GM12878 (cell line): ENCODE measurements at regions not wholly inside any gene's neighbourhood (a gene's known extent, or its start where the extent isn't known, plus 50 kb on each side); places are given as distances from the start of the nearest gene placed in this dataset.

Experiments used
- ATAC-seq: fragments of 200-7000 bp; cut with Tn5 transposase; 3 replicates; pipeline ENCODE4 v1.9.1; 2020; ENCODE audit warnings: mild to moderate bottlenecking, moderate library complexity
- BruUV-seq: library from RNA; stranded (reverse); fragments of 400-500 nt; replicated peaks from 2 replicates; lab custom pipeline; 2021; lab: Mats Ljungman, UMichigan
- CTCF ChIA-PET: fragments of 300-600 bp; sonication (Branson Sonifier 250); formaldehyde crosslinking; extraction: SDS; loops from one replicate; lab custom pipeline; 2021; ENCODE audit warnings: inconsistent platforms; lab: Yijun Ruan, JAX
- POLR2A ChIA-PET: fragments of 350-600 bp; formaldehyde crosslinking; extraction: SDS; loops from one replicate; lab custom pipeline; 2021; ENCODE audit warnings: inconsistent platforms; lab: Charles Lee
- RAD21 ChIA-PET: fragments of 300-600 bp; sonication (Branson Sonifier 250); formaldehyde crosslinking; loops from one replicate; lab custom pipeline; 2023; ENCODE audit warnings: antibody characterized with exemption; ENCODE audit not compliant: unreplicated experiment; lab: Charles Lee
- SMC1A ChIA-PET: fragments of 300-600 bp; sonication (Branson Sonifier 250); formaldehyde crosslinking; loops from one replicate; lab custom pipeline; 2023; ENCODE audit not compliant: unreplicated experiment, uncharacterized antibody; lab: Charles Lee
- DNase-seq: peaks from one replicate; pipeline ENCODE4 v3.0.0-alpha.2; 2011; ENCODE audit warnings: low read depth, low spot score
- FAIRE-seq: peaks from 3 replicates; lab custom pipeline; 2011; peaks lifted over from hg19 to GRCh38; lab: Jason Lieb, UNC
- H2AFZ ChIP-seq: 2 replicates; pipeline ENCODE4 v1.6.0; 2011; ENCODE audit warnings: low read depth, low read length, control low read depth; ENCODE audit not compliant: control insufficient read depth
- H3K27ac ChIP-seq: 2 replicates; pipeline ENCODE4 v1.5.1; 2011; ENCODE audit warnings: control low read depth; ENCODE audit not compliant: control insufficient read depth, insufficient read depth
- H3K27me3 ChIP-seq, 2 experiments: replicated peaks in 1 of 2; 2 replicates each; pipeline versions ENCODE4 v1.6.0 to v1.6.1; 2011; ENCODE audit warnings: low read length in 1 of 2; ENCODE audit not compliant: control insufficient read depth in 2 of 2, insufficient read depth in 2 of 2
- H3K36me3 ChIP-seq, 2 experiments: 2 replicates each; pipeline ENCODE4 v1.5.1; 2011; ENCODE audit warnings: low read length in 1 of 2; ENCODE audit not compliant: control insufficient read depth in 2 of 2, insufficient read depth in 2 of 2
- H3K4me1 ChIP-seq: 2 replicates; pipeline ENCODE4 v1.6.1; 2011; ENCODE audit warnings: mild to moderate bottlenecking, low read length, moderate library complexity, mixed read lengths; ENCODE audit not compliant: control insufficient read depth, insufficient read depth
- H3K4me2 ChIP-seq: 2 replicates; pipeline ENCODE4 v1.6.0; 2011; ENCODE audit warnings: control low read depth; ENCODE audit not compliant: control insufficient read depth, insufficient read depth
- H3K4me3 ChIP-seq: fragments of 200-600 bp; sonication (generic); 2 replicates; pipeline ENCODE4 v1.5.1; 2016
- H3K79me2 ChIP-seq: 2 replicates; pipeline ENCODE4 v1.6.0; 2011; ENCODE audit warnings: low read length; ENCODE audit not compliant: control insufficient read depth, insufficient read depth
- H3K9ac ChIP-seq: 2 replicates; pipeline ENCODE4 v1.8.0; 2011; ENCODE audit warnings: low read length, control low read depth, mixed read lengths; ENCODE audit not compliant: control insufficient read depth, insufficient read depth
- H3K9me3 ChIP-seq: replicated peaks from 3 replicates; pipeline ENCODE4 v1.5.1; 2011; ENCODE audit warnings: mild to moderate bottlenecking, low read length; ENCODE audit not compliant: control insufficient read depth, insufficient read depth
- H4K20me1 ChIP-seq: 2 replicates; pipeline ENCODE4 v1.6.0; 2011; ENCODE audit not compliant: control insufficient read depth, insufficient read depth
- CREM ChIP-seq: IDR thresholded peaks from 2 replicates; pipeline ENCODE4 v1.6.1; 2014; ENCODE audit warnings: antibody characterized with exemption, low read depth
- ETV6 ChIP-seq, 2 experiments: fragments of 450-650 bp in 1 of 2; IDR thresholded peaks in 1 of 2; conservative IDR thresholded peaks in 1 of 2; 2 replicates each; pipeline ENCODE4 v1.6.1; 2014; ENCODE audit warnings: antibody characterized with exemption in 1 of 2, borderline replicate concordance in 1 of 2, low read depth in 1 of 2, mild to moderate bottlenecking in 1 of 2, moderate library complexity in 1 of 2
- HDGF ChIP-seq: fragments of 450-650 bp; IDR thresholded peaks from 2 replicates; pipeline ENCODE4 v1.6.1; 2016; ENCODE audit warnings: antibody characterized with exemption
- SMC3 ChIP-seq: IDR thresholded peaks from 2 replicates; pipeline ENCODE4 v1.6.1; 2011; ENCODE audit warnings: low read length, improper control_type of control experiment, borderline replicate concordance
- SUPT20H ChIP-seq: IDR thresholded peaks from 2 replicates; pipeline ENCODE4 v1.6.1; 2011; ENCODE audit warnings: low read depth, mild to moderate bottlenecking, low read length, moderate library complexity, borderline replicate concordance; ENCODE audit not compliant: control insufficient read depth
- TCF3 ChIP-seq: IDR thresholded peaks from 2 replicates; pipeline ENCODE4 v1.6.1; 2012; ENCODE audit warnings: low read depth, mild to moderate bottlenecking, low read length, borderline replicate concordance; ENCODE audit not compliant: insufficient read depth
- WRNIP1 ChIP-seq: IDR thresholded peaks from 2 replicates; pipeline ENCODE4 v1.6.1; 2011; ENCODE audit warnings: low read depth, low read length, improper control_type of control experiment, borderline replicate concordance
- ZSCAN29 ChIP-seq: fragments of 450-650 bp; IDR thresholded peaks from 2 replicates; pipeline ENCODE4 v1.6.1; 2017; ENCODE audit warnings: mild to moderate bottlenecking, moderate library complexity
- WGBS: methylation state at CpG from one replicate; pipeline ENCODE4 v1.1.6; 2016; ENCODE audit warnings: low lambda C conversion rate; ENCODE audit not compliant: insufficient replicate concordance, insufficient coverage; ENCODE audit errors: missing lambda C conversion rate; 5-methylcytosine and 5-hydroxymethylcytosine counted together
- in situ Hi-C: fragments of 300-500 bp; cut with MboI; formaldehyde crosslinking; loops from 9 replicates; pipeline ENCODE4 v1.14.3; 2018; ENCODE audit warnings: mixed read lengths
- intact Hi-C: fragments of 100-400 bp; cut with micrococcal nuclease; formaldehyde crosslinking; loops from one replicate; pipeline ENCODE4 v1.14.2; 2022; ENCODE audit not compliant: unreplicated experiment
- TF ChIP-seq, protein P1 (sequence below): fragments of 450-650 bp; IDR thresholded peaks from 2 replicates; pipeline ENCODE4 v1.6.1; 2017; ENCODE audit warnings: mild to moderate bottlenecking, moderate library complexity
- TF ChIP-seq, protein P2 (sequence below): fragments of 450-650 bp; IDR thresholded peaks from 2 replicates; pipeline ENCODE4 v1.6.1; 2016; ENCODE audit warnings: mild to moderate bottlenecking, moderate library complexity, borderline replicate concordance

DNA sequence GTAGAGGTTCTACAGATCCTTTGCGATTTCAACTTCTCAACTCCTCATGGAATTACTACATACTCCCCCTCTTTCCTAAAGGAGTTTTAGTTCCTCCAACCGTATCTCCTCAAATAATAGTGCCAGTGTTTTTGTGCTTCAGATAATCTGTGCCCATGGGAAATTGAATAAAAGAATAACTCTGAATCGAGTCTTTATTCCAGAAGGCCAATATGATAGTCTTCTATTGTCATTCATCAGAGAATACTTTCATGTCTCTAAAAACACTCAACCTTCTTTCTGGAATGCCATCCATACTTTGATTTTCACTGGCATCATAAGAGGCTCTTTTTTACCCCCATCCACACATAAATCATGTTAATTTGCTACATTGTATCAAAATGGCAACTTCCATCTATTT lies 911.3 kb upstream of the USP15 start:
- intact Hi-C loops, result no loop called here
- no TSS peak for BruUV-seq
- TF ChIP-seq ZSCAN29 (no peak), HDGF (no peak), CREM (no peak)
- TF ChIP-seq, protein P1, sequence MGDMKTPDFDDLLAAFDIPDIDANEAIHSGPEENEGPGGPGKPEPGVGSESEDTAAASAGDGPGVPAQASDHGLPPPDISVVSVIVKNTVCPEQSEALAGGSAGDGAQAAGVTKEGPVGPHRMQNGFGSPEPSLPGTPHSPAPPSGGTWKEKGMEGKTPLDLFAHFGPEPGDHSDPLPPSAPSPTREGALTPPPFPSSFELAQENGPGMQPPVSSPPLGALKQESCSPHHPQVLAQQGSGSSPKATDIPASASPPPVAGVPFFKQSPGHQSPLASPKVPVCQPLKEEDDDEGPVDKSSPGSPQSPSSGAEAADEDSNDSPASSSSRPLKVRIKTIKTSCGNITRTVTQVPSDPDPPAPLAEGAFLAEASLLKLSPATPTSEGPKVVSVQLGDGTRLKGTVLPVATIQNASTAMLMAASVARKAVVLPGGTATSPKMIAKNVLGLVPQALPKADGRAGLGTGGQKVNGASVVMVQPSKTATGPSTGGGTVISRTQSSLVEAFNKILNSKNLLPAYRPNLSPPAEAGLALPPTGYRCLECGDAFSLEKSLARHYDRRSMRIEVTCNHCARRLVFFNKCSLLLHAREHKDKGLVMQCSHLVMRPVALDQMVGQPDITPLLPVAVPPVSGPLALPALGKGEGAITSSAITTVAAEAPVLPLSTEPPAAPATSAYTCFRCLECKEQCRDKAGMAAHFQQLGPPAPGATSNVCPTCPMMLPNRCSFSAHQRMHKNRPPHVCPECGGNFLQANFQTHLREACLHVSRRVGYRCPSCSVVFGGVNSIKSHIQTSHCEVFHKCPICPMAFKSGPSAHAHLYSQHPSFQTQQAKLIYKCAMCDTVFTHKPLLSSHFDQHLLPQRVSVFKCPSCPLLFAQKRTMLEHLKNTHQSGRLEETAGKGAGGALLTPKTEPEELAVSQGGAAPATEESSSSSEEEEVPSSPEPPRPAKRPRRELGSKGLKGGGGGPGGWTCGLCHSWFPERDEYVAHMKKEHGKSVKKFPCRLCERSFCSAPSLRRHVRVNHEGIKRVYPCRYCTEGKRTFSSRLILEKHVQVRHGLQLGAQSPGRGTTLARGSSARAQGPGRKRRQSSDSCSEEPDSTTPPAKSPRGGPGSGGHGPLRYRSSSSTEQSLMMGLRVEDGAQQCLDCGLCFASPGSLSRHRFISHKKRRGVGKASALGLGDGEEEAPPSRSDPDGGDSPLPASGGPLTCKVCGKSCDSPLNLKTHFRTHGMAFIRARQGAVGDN, result no peak

DNA sequence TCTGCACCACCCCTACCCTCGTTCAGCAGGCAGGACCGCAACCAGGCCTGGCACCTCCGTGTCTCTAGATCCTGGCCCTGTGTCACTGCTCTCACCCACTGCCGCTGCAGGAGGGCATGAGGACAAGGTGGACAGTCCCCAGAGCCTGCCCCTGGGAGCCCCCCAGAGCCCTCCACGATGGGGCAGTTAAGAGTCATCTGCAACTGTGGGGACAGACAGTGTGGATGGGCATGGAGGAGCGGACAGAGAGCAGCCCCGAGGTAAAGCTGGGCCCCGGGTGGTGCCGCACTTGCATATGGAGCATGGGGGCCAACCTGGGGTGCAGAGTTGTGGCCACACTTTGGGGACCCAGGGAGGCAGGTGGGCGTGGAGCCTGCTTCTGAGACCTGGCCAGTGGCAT lies 905.1 kb upstream of the USP15 start:
- ATAC-seq, result no peak
- ChIA-PET POLR2A (no interaction called here), RAD21 (no interaction called here), CTCF (no interaction called here), SMC1A (no interaction called here)
- no peak for FAIRE-seq
- Histone ChIP-seq H3K4me3 (no peak overlapping the region), H3K4me1 (no peaks in the 10 kb centered on the region), H4K20me1 (no peaks in the 10 kb centered on the region), H3K27me3 (no peaks in the 10 kb centered on the region), H3K9me3 (no peaks in the 10 kb centered on the region; the same call in 2 of the 3 replicates), H3K4me2 (no peak overlapping the region), H3K27ac (no peak overlapping the region), H3K9ac (no peak overlapping the region), H2AFZ (no peak overlapping the region), H3K79me2 (no peaks in the 10 kb centered on the region), H3K36me3 (no peaks in the 10 kb centered on the region)
- no TSS peak for BruUV-seq
- 46% methylated on average over 10 of the region's 10 CpGs for WGBS
- in situ Hi-C loops (no loop called here), intact Hi-C loops (no loop called here)
- no peak for DNase-seq
- TF ChIP-seq SUPT20H (no peak), SMC3 (no peak), WRNIP1 (no peak), TCF3 (no peak), ETV6 (conservative IDR thresholded peaks at IDR 0.05 in 1 of 2, IDR thresholded peaks at IDR 0.05 in 1 of 2; ENCODE audit: borderline replicate concordance in 1 of 2, low read depth in 1 of 2) (no peak)
- TF ChIP-seq, protein P2, sequence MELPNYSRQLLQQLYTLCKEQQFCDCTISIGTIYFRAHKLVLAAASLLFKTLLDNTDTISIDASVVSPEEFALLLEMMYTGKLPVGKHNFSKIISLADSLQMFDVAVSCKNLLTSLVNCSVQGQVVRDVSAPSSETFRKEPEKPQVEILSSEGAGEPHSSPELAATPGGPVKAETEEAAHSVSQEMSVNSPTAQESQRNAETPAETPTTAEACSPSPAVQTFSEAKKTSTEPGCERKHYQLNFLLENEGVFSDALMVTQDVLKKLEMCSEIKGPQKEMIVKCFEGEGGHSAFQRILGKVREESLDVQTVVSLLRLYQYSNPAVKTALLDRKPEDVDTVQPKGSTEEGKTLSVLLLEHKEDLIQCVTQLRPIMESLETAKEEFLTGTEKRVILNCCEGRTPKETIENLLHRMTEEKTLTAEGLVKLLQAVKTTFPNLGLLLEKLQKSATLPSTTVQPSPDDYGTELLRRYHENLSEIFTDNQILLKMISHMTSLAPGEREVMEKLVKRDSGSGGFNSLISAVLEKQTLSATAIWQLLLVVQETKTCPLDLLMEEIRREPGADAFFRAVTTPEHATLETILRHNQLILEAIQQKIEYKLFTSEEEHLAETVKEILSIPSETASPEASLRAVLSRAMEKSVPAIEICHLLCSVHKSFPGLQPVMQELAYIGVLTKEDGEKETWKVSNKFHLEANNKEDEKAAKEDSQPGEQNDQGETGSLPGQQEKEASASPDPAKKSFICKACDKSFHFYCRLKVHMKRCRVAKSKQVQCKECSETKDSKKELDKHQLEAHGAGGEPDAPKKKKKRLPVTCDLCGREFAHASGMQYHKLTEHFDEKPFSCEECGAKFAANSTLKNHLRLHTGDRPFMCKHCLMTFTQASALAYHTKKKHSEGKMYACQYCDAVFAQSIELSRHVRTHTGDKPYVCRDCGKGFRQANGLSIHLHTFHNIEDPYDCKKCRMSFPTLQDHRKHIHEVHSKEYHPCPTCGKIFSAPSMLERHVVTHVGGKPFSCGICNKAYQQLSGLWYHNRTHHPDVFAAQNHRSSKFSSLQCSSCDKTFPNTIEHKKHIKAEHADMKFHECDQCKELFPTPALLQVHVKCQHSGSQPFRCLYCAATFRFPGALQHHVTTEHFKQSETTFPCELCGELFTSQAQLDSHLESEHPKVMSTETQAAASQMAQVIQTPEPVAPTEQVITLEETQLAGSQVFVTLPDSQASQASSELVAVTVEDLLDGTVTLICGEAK, result no peak

More for the DNA sequence above, 911.3 kb upstream of the USP15 start:
- POLR2A ChIA-PET, result interaction anchor here (0.5 kb wide), 1 partner anchor 9 kb away, joined by 3 read pairs; no protein-coding TSS in a partner anchor
- H2AFZ ChIP-seq, result no peak overlapping the region
- H3K9ac ChIP-seq, result no peak overlapping the region
- no peaks in the 10 kb centered on the region for H3K27me3 ChIP-seq
- no peaks in the 10 kb centered on the region for H3K79me2 ChIP-seq
- ATAC-seq, result no peak
- RAD21 ChIA-PET, result no interaction called here
- no peaks in the 10 kb centered on the region for H3K9me3 ChIP-seq
- SMC1A ChIA-PET, result interaction anchor here (0.7 kb wide), 1 partner anchor 350 kb away, joined by 3 read pairs; no protein-coding TSS in a partner anchor
- no peak overlapping the region for H3K27ac ChIP-seq
- no peaks in the 10 kb centered on the region for H3K36me3 ChIP-seq
- in situ Hi-C loops, result no loop called here
- no peak for FAIRE-seq
- H3K4me3 ChIP-seq, result no peak overlapping the region
- no peak for DNase-seq
- H4K20me1 ChIP-seq, result no peaks in the 10 kb centered on the region
- H3K4me1 ChIP-seq, result no peaks in the 10 kb centered on the region
- 26% methylated on average over 3 of the region's 3 CpGs for WGBS
- CTCF ChIA-PET, result no interaction called here
- H3K4me2 ChIP-seq, result no peak overlapping the region
